ENCODE measurements at regions not wholly inside any gene's neighbourhood (a gene's known extent, or its start where the extent isn't known, plus 50 kb on each side); places are given as distances from the start of the nearest gene placed in this dataset.

- WGBS (ENCODE audit: extremely low coverage, insufficient read length, low lambda C conversion rate) = no CpG with 5 or more reads among the region's 4 CpGs
- Histone ChIP-seq H3K79me1 (ENCODE audit: insufficient read depth, low read depth, low read length, poor library complexity, severe bottlenecking) (no peaks in the 10 kb centered on the region), H4K20me1 (ENCODE audit: control insufficient read depth, insufficient read depth, insufficient read length) (no peaks in the 10 kb centered on the region), H3K56ac (ENCODE audit: insufficient read length, low read depth, low read length) (no peak overlapping the region), H3K4ac (ENCODE audit: low read depth, low read length) (no peak overlapping the region), H3K18ac (ENCODE audit: insufficient read length, low read depth, low read length) (no peak overlapping the region), H2BK12ac (ENCODE audit: insufficient read length, low read depth, low read length) (no peak overlapping the region), H4K8ac (replicated peaks; ENCODE audit: insufficient read length, low read depth, low read length) (no peak overlapping the region), H2AK5ac (ENCODE audit: insufficient read length, low read length) (no peak overlapping the region), H3K27ac (ENCODE audit: insufficient read length, low read depth, low read length) (no peak overlapping the region), H2BK5ac (ENCODE audit: insufficient read length, low read length) (no peak overlapping the region), H3T11ph (ENCODE audit: low read length) (no peak overlapping the region), H3K4me2 (ENCODE audit: insufficient read depth, insufficient read length, low read length) (no peak overlapping the region), H3K23me2 (ENCODE audit: insufficient read length, low read depth, low read length, poor library complexity, severe bottlenecking) (no peaks in the 10 kb centered on the region), H4K91ac (ENCODE audit: insufficient read length, low read depth, low read length) (no peak overlapping the region), H3K79me2 (ENCODE audit: insufficient read depth, low read length) (no peaks in the 10 kb centered on the region), H3K23ac (ENCODE audit: insufficient read length, low read depth, low read length) (no peak overlapping the region), H2BK120ac (ENCODE audit: low read depth, low read length, poor library complexity, severe bottlenecking) (no peak overlapping the region), H2BK15ac (ENCODE audit: low read depth, low read length) (no peak overlapping the region), H2AFZ (ENCODE audit: low read length) (no peak overlapping the region), H3K9me3 (ENCODE audit: control insufficient read depth, low read depth, low read length) (no peaks in the 10 kb centered on the region), H4K5ac (ENCODE audit: insufficient read length, low read depth, low read length) (no peak overlapping the region), H3K9ac (ENCODE audit: extremely low read depth, insufficient read length, low read length) (no peak overlapping the region), H3K4me1 (ENCODE audit: insufficient read depth, low read length) (no peaks in the 10 kb centered on the region), H3K27me3 (ENCODE audit: insufficient read depth, low read length) (no peaks in the 10 kb centered on the region), H3K14ac (ENCODE audit: insufficient read depth, low read length) (no peak overlapping the region), H2BK20ac (ENCODE audit: low read depth, low read length, poor library complexity, severe bottlenecking) (no peak overlapping the region)
- no peak overlapping the region for H3K27ac Mint-ChIP-seq
- H3K4me3 Mint-ChIP-seq = no peak overlapping the region
- peaks cover 5 to 8% of the 10 kb centered on the region in 2 experiments; a peak in 3 of 4 replicates for H3K4me1 Mint-ChIP-seq
- H3K27me3 Mint-ChIP-seq (ENCODE audit: low read depth) = no peaks in the 10 kb centered on the region
- TF ChIP-seq CTCF (conservative IDR thresholded peaks at IDR 0.05) = no peak
- H3K36me3 Mint-ChIP-seq (ENCODE audit: insufficient read depth in 1 of 3, low read depth in 3 of 3) = no peaks in the 10 kb centered on the region
- DNase-seq = no peak
- no peaks in the 10 kb centered on the region for H3K9me3 Mint-ChIP-seq
Observed at GRCh38 chr15:46933332-46933731, 784.0 kb upstream of the SEMA6D start.

All from H9 (cell line).